TTC549 (cell line): ENCODE measurements at regions not wholly inside any gene's neighbourhood (a gene's known extent, or its start where the extent isn't known, plus 50 kb on each side); places are given as distances from the start of the nearest gene placed in this dataset.
A peak's percentile ranks its signal among the peaks of the same experiment; 100 is the strongest.
"Not testable (repeated sequence)": the region's sequence is repeated elsewhere in the genome, so short reads cannot be mapped to it uniquely, and the experiment has no call there.

Source experiments
- FAIRE-seq: peaks from 2 replicates; lab custom pipeline; 2012; peaks lifted over from hg19 to GRCh38; lab: Jason Lieb, UNC

- FAIRE-seq: no peak
Observed at GRCh38 chr1:121443001-121443540, 258.3 kb downstream of the SRGAP2C start.

DNA sequence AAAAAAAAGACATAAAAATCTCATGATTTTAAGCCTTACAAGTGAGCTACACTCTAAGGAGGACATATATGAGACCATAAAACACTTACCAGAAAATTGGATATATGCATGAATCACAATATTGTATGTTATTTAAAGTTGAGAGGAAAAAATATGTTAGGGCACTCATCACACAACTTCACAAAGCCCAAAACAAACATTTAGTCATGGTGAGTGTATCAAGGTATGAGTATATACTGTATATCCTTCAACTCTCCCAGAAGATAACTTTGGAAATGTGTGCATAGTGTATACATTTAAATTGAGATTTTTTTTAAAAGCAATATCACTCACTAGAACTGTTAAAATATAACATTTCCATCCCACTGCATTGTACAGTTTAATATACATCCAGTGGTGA, 259.3 kb downstream of the SRGAP2C start:
- FAIRE-seq: no peak

DNA sequence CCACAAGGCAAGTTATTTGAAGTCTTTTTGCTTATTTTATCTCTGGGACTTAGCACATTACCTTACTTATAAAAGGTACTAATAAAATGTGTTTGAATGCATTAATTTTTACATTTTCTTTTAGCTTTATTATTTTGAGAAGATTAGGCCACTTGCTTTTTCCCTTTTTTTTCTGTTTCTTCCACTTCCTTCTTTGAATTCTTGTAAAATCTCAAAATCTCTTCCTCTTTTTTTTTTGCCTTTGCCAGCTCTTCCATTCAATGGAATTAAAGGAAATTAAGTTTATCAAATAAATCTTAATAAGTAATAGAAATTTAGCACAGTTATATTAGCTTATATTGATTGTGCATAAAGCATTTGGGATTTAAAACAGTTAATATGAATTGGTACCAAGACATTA, 260.9 kb downstream of the SRGAP2C start:
- no peak for FAIRE-seq

DNA sequence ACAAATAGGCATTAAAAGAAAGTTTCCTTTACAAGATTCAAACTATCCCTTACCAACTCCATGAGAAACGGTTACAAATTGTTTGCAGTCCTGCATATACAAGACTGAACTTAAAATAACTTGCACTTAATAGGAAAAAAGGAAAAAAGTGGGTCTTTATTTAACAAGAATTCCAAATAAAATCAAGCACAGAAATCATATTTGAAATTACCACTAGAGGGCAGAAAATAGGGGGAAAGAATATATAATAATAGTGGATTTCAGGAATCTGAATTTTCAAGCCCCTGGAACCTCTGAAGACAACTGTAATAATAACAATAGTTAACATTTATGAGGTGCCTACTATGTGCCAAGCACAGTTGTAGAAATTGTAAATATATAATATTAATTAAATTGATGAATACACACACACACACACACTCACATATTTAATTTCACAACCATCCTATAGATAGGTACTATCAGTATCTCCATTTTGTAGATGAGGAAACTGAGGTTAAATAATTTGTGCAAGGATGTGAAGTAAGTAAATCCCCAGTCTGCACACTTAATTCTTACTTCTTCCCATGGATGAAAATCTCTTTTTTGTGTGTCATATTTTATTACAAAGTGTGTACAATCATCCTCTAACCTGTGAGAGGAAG, 262.6 kb downstream of the SRGAP2C start:
- peak; percentile 93 for FAIRE-seq

- not testable (repeated sequence) for FAIRE-seq
Observed at GRCh38 chr1:121448064-121448463, 263.3 kb downstream of the SRGAP2C start.

- FAIRE-seq: no peak
Observed at GRCh38 chr1:121448851-121449250, 264.1 kb downstream of the SRGAP2C start.

DNA sequence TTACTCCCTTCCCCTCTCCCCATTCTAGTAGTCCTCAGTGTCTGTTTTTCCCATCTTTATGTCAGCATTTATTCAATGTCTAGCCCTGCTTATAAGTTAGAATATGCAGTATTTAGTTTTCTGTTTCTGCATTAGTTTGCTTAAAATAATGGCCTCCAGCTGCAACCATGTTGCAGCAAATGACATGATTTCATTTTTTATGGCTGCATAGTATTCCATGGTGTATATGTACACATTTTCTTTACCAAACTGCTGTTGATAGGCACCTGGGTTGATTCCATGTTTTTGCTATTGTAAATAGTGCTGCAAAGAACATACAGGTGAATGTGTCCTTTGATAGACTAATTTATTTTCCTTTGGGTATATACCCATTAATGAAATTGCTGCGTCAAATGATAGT, 267.7 kb downstream of the SRGAP2C start:
- FAIRE-seq: no peak

- no peak for FAIRE-seq
Observed at GRCh38 chr1:121458291-121459048, 273.7 kb downstream of the SRGAP2C start.

DNA sequence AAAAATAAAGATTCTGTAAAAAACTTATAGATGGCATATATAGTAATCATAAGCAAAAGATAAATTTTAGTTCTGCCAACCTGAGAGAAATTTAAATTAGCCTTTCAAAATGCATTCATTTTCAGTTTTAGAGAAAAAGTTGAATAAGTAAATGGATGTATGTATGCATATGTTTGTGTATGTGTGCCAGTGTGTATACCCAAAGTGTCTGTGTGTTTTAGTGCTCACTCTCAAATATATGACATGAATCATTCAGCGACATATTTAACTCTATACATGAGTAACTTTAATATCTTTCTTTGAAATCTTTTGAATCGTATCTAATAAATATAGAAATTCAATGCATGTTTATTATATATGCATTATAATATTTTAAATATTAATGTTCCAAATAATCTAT, 274.5 kb downstream of the SRGAP2C start:
- FAIRE-seq: no peak

DNA sequence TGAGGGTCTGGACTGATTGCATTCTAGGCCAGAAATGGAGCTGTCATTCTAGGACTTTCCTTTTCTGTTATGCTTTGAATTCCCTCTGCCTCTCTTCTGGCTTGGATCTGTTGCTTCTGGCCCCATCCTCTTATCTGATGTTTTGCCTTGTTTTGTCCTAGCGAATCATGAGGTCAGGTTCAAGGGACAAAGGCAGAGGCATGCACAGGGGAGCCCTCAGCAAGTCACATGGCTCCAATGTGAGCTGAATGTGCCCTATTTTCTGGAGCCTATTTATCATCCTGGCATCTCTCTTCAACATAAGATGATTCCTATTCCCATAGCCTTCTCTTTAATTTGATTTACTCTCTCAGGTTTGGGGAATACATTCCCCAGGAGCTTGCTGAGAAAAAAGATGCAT, 284.6 kb downstream of the SRGAP2C start:
- FAIRE-seq: not testable (repeated sequence)

- not testable (repeated sequence) for FAIRE-seq
Observed at GRCh38 chr1:121470401-121470800, 285.6 kb downstream of the SRGAP2C start.

- no peak for FAIRE-seq
Observed at GRCh38 chr1:121471523-121471922, 286.7 kb downstream of the SRGAP2C start.

DNA sequence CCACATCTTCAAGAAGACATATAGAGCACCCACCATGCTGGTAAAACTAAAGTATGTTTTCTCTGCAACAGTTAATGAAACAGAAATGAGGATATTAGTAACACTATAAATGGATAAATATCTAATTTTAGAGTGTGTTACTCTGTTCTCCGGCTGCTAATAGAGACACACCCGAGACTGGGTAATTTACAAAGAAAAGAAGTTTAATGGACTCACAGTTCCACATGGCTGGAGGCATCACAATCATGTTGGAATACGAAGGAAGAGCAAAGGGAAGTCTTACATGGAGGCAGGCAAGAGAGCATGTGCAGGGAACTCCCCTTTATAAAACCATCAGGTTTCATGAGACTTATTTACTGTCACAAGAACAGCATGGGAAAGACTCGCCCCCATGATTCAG, 287.2 kb downstream of the SRGAP2C start:
- FAIRE-seq: no peak

- no peak for FAIRE-seq
Observed at GRCh38 chr1:121483234-121483633, 298.5 kb downstream of the SRGAP2C start.

- no peak for FAIRE-seq
Observed at GRCh38 chr1:121483961-121484424, 299.2 kb downstream of the SRGAP2C start.

DNA sequence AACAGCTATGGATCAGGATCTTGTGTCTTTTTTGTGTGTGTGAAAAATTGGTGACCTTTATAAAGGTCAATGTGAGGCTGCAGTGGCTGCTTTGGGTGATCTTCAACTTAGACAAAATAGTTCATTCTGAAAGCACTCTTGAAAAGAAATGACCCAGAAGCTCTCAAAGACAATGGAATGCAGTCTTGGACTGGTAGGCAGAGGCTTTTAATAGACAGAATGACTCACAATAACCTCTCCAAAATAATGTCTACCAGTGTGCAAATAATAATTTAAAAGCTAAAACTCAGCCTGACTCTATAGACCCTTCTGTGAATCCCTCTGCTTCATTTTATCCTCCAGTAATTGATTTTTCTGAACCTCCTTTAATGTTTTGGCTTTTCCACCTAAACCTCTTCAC, 310.0 kb downstream of the SRGAP2C start:
- not testable (repeated sequence) for FAIRE-seq

- not testable (repeated sequence) for FAIRE-seq
Observed at GRCh38 chr1:121511455-121511854, 326.7 kb downstream of the SRGAP2C start.

GRCh38 chr1:121511876-121512275, 327.1 kb downstream of the SRGAP2C start:
- FAIRE-seq: not testable (repeated sequence)

GRCh38 chr1:121515235-121515634, 330.5 kb downstream of the SRGAP2C start:
- FAIRE-seq: no peak

DNA sequence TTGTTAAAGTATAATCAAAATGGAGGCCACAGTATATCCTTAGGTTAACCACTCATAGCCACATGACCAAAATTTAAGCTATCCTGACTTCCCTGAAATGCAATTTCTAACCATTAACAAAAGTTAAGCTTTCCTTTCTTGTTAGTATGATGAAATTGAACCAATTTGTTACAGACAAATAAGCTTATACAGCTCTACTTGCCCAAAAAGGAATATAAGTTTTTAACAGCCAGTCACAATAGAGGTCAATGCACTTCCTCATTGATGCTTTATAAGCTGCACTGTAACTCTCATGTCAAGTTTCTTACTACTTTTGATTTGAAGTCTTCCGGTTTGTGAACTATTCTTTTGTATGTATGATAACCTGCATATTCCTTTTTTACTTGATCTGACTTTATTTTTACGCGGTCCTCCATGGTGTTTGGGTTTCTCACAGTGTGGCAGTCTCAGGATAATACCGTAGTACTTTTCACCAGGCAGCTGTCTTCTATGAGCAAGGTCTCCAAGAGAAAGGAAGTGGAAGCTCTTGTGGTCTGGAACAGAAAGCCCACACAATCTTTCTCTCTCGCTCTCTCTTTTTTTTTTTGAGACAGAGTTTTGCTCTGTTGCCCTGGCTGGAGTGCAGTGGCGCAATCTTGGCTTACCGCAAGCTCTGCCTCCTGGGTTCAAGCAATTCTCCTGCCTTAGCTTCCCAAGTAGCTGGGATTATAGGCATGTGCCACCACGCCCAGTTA, 331.6 kb downstream of the SRGAP2C start:
- no peak for FAIRE-seq

- no peak for FAIRE-seq
Observed at GRCh38 chr1:121517586-121518230, 332.9 kb downstream of the SRGAP2C start.

- FAIRE-seq: no peak
Observed at GRCh38 chr1:121518726-121519041, 333.9 kb downstream of the SRGAP2C start.
